IPS-18c (cell line): ENCODE measurements at regions not wholly inside any gene's neighbourhood (a gene's known extent, or its start where the extent isn't known, plus 50 kb on each side); places are given as distances from the start of the nearest gene placed in this dataset.

Source experiments
- H3K4me3 ChIP-seq: 2 replicates; pipeline ENCODE4 v1.7.0; 2013; ENCODE audit warnings: low read depth, mild to moderate bottlenecking, low read length, moderate library complexity; ENCODE audit not compliant: insufficient read depth
- H3K9me3 ChIP-seq: one replicate; pipeline ENCODE4 v1.6.1; 2013; ENCODE audit warnings: mild to moderate bottlenecking, low read length, moderate library complexity; ENCODE audit not compliant: control insufficient read depth, insufficient read depth

GRCh38 chr3:41118461-41119390, 80.6 kb upstream of the CTNNB1 start:
- Histone ChIP-seq H3K4me3 (no peak overlapping the region), H3K9me3 (no peaks in the 10 kb centered on the region)

GRCh38 chr3:41120460-41120859, 78.8 kb upstream of the CTNNB1 start:
- H3K9me3 ChIP-seq, result no peaks in the 10 kb centered on the region
- H3K4me3 ChIP-seq, result no peak overlapping the region; the same call in 1 of the 2 replicates

- Histone ChIP-seq H3K9me3 (no peaks in the 10 kb centered on the region), H3K4me3 (no peak overlapping the region)
These were observed 74.0 kb upstream of the CTNNB1 start for GRCh38 chr3:41125258-41125657.

- Histone ChIP-seq H3K9me3 (no peaks in the 10 kb centered on the region), H3K4me3 (no peak overlapping the region)
These were observed 72.8 kb upstream of the CTNNB1 start for GRCh38 chr3:41126472-41126871.

- Histone ChIP-seq H3K9me3 (no peaks in the 10 kb centered on the region), H3K4me3 (no peak overlapping the region)
These were observed 72.3 kb upstream of the CTNNB1 start for GRCh38 chr3:41126961-41127360.

- no peak overlapping the region for H3K4me3 ChIP-seq
These were observed 71.9 kb upstream of the CTNNB1 start for GRCh38 chr3:41127414-41127813.

GRCh38 chr3:41129731-41130130, 69.6 kb upstream of the CTNNB1 start:
- Histone ChIP-seq H3K9me3 (no peaks in the 10 kb centered on the region), H3K4me3 (no peak overlapping the region)

More at GRCh38 chr3:41127414-41127813, 71.9 kb upstream of the CTNNB1 start:
- no peaks in the 10 kb centered on the region for H3K9me3 ChIP-seq

- Histone ChIP-seq H3K9me3 (no peaks in the 10 kb centered on the region), H3K4me3 (no peak overlapping the region)
These were observed 68.1 kb upstream of the CTNNB1 start for GRCh38 chr3:41131224-41131623.

GRCh38 chr3:41137686-41138111, 61.6 kb upstream of the CTNNB1 start:
- Histone ChIP-seq H3K4me3 (no peak overlapping the region), H3K9me3 (no peaks in the 10 kb centered on the region)

GRCh38 chr3:41138146-41138545, 61.2 kb upstream of the CTNNB1 start:
- Histone ChIP-seq H3K4me3 (no peak overlapping the region), H3K9me3 (no peaks in the 10 kb centered on the region)

GRCh38 chr3:41138601-41139000, 60.7 kb upstream of the CTNNB1 start:
- no peaks in the 10 kb centered on the region for H3K9me3 ChIP-seq
- no peak overlapping the region for H3K4me3 ChIP-seq

- Histone ChIP-seq H3K4me3 (no peak overlapping the region), H3K9me3 (no peaks in the 10 kb centered on the region)
These were observed 59.1 kb upstream of the CTNNB1 start for GRCh38 chr3:41140242-41140641.

- no peak overlapping the region for H3K4me3 ChIP-seq
- H3K9me3 ChIP-seq, result no peaks in the 10 kb centered on the region
These were observed 57.7 kb upstream of the CTNNB1 start for GRCh38 chr3:41141433-41142167.

- Histone ChIP-seq H3K4me3 (no peak overlapping the region), H3K9me3 (no peaks in the 10 kb centered on the region)
These were observed 55.8 kb upstream of the CTNNB1 start for GRCh38 chr3:41143421-41144031.

GRCh38 chr3:41144631-41145030, 54.7 kb upstream of the CTNNB1 start:
- H3K9me3 ChIP-seq, result no peaks in the 10 kb centered on the region
- no peak overlapping the region for H3K4me3 ChIP-seq

- Histone ChIP-seq H3K4me3 (no peak overlapping the region), H3K9me3 (no peaks in the 10 kb centered on the region)
These were observed 50.8 kb upstream of the CTNNB1 start for GRCh38 chr3:41148478-41148877.

- Histone ChIP-seq H3K9me3 (no peaks in the 10 kb centered on the region), H3K4me3 (no peak overlapping the region)
These were observed 50.4 kb upstream of the CTNNB1 start for GRCh38 chr3:41148901-41149300.
